ENCODE measurements at regions not wholly inside any gene's neighbourhood (a gene's known extent, or its start where the extent isn't known, plus 50 kb on each side); places are given as distances from the start of the nearest gene placed in this dataset.

DNA sequence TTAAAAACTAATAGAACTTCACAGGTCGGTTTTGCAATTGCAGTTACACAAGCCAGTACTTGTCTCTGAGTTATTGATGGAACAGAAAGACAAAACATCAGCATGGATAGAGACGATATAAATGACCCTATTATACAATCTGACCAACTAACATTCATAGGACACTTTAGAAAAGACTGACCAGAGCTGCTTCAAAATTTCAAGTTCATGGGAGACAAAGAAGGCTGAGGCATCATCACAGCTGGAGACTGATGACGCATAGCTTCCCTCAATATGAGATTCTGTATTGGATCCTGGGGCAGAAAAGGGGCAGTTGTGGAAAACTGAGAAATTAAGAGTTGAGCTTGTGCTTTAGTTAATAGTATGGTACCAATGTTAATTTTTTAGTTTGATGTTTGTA, 174.0 kb downstream of the THBS2 start:
- DNase-seq, result no peak

DNA sequence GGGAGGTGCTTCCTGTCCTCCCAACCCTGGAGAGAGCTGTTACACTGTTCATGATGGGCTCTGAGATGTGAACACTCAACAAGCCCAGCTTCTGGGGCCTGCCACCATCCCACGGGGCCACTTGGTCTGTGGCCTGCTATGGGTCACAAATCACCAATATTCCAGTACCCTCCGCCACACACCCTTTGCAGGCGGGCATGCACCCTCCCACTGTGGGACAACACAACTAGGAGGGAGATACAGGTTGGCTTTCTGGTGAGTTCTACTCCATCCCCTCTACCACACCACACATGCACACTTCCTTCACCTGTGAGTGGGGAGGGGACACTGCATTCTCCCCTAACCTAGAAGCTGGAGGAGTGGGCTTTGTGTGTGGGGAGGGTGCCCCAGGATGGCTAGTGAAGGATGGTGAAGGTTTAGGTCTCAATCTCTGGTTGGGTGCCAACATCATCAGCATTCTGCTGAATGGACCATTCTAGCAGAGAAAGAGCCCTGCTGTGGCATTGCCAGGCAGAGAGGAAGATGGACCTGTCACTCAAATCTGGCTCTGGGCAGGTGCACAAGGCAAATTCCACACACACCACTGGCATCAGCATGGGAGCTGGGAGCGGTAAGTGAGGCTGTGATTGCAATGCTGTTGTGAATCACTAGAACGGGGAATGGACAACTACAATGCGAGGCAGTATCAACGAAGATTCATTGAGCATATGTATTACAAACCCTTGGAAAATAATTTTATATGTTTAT, 175.1 kb downstream of the THBS2 start:
- DNase-seq, result no peak

GRCh38 chr6:169075915-169076654, 177.6 kb downstream of the THBS2 start:
- DNase-seq, result no peak

DNA sequence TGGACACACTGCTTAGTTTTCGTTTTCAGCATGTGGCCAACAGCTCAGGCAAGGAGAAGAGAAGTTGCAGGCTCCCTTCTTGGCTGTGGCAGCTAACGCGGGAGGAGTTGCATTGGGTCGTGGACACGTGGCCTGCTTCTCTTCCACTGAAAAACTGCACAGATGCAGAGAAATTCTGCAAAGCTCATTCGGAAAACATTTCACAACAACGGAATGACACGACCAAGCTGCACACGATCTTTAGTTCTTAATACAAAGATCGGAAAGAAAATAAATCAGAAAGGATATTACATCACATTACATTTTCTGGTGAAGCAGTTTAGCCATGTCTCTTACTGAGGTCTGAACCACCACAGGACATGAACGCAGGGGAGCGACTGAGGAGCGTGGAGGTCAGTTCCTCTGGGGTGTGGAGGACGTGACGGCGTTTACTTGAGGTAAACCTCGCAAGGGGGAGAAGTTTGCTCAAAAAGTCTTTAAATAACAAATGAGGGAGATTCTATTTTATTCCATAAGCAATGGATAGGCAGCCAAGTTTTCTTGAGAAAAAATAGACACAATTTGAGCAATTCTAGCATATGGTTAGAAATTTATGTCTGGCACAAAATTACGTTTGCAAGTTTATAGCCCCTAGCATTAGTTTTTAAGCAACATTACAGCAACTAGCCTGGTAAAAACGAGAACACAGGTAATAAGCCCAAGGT, 178.3 kb downstream of the THBS2 start:
- DNase-seq, result no peak

- no peak for DNase-seq
Measured at GRCh38 chr6:169074526-169074925, 179.1 kb downstream of the THBS2 start.

DNA sequence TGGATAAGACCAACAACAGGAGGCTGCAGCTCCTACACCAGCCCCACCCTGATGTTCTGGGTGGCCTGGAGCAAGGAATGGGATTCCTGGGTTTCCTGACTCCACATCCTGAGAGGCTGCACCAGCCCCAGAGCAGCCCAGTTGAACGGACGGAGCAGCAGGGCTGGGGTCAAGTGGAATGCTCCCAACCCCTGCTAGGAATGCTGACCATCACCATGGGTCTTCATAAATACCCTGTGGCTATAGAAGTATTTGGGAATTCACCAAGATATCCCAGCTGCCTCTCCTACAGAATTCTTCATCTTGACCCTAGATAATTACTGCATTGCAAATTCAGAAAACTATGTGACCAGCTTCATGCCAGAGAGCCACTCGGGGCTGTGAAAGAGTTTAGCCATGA, 180.3 kb downstream of the THBS2 start:
- DNase-seq, result no peak

- DNase-seq, result no peak
Measured at GRCh38 chr6:169072127-169073042, 181.3 kb downstream of the THBS2 start.

DNA sequence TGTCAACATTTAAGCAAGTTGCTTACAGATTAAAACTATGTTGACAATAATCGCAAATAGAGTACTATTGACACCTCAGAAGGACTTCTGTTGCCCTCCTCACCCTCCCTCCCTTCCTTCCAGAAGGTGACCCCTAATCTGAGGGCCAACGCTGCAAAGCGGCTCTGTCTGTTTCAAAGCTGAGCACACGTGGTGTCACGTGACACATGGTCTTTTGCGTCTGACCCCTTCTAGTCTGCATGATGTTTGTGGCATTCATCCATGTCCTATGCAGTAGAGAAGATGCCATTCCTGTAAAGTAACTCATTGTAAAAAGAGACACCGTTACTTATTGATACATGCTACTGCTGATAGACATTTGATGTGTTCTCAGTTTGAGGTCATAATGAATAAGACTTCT, 182.3 kb downstream of the THBS2 start:
- DNase-seq, result no peak

GRCh38 chr6:169070506-169071176, 183.0 kb downstream of the THBS2 start:
- no peak for DNase-seq

- DNase-seq, result no peak
Measured at GRCh38 chr6:169069356-169069755, 184.3 kb downstream of the THBS2 start.

DNA sequence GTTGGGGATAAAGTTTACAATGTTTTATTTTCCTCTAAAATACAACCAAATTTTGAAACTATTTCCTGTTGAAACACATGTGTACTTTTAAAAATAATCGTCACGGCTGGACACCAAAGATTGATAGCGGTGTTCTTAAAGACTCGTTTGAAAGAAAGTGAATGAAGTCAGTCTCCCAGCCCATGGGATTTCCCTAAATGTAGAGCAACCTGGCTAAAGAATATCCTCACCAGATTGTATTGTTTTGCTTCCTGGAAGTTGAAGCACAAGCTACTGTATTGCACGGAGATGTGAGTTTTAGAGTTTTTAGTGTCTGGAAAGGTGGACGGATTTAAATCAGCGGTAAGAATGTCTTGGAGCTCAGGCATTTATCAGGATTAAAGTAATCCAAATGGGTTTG, 189.5 kb downstream of the THBS2 start:
- no peak for DNase-seq

GRCh38 chr6:169062272-169062671, 191.4 kb downstream of the THBS2 start:
- no peak for DNase-seq

GRCh38 chr6:169058634-169059033, 195.0 kb downstream of the THBS2 start:
- no peak for DNase-seq

GRCh38 chr6:169052462-169052861, 201.2 kb downstream of the THBS2 start:
- DNase-seq, result no peak

- DNase-seq, result no peak
Measured at GRCh38 chr6:169051371-169051770, 202.3 kb downstream of the THBS2 start.

DNA sequence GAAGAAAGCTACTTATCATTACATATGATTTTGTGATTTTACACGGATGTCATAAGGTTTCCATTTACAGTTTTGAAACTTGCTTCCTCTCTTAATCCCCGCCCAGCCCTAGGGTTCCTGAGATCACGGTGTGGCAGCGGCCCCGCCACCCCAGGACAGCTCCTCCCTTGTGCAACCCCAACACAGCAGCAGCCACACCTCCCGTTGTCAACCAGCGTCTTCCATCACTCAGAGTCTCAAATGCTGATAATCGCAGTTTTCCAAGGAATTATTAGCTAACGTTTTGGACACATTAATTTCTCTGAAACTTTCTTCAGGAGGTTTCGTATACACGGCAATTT, 204.8 kb downstream of the THBS2 start:
- DNase-seq, result no peak

DNA sequence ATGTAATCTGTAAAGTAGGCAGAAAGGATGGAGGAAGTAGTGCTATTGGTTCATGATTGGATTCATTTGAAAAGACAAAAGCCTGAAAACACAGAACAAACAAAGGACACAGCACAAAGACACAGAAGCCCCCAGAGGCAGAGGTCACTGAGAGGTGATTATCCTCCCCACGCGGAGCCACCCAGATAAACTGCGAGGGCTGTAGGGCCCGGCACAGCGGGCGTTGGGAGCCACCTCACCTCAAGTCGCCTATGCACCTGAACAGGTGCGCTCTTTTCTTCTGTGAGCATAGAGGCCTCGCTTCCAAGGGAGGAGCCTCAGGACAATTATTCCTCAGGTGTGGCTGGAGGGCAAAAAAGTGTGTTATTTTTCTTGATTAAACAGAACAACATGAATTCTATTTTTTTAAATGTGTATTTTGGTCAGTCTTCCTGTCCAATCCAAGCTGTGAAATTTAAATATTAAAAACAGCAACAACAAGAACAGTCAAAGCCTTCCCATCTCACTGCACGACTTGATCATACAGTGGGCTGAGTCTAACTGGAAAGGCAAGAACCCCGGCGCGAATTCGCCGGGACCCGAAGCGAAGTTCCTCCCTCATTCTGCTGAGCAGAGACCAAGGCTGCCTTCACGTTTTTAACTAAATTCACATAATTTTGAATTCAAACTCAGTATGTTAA, 205.3 kb downstream of the THBS2 start:
- no peak for DNase-seq

GRCh38 chr6:169047345-169047744, 206.3 kb downstream of the THBS2 start:
- no peak for DNase-seq

DNA sequence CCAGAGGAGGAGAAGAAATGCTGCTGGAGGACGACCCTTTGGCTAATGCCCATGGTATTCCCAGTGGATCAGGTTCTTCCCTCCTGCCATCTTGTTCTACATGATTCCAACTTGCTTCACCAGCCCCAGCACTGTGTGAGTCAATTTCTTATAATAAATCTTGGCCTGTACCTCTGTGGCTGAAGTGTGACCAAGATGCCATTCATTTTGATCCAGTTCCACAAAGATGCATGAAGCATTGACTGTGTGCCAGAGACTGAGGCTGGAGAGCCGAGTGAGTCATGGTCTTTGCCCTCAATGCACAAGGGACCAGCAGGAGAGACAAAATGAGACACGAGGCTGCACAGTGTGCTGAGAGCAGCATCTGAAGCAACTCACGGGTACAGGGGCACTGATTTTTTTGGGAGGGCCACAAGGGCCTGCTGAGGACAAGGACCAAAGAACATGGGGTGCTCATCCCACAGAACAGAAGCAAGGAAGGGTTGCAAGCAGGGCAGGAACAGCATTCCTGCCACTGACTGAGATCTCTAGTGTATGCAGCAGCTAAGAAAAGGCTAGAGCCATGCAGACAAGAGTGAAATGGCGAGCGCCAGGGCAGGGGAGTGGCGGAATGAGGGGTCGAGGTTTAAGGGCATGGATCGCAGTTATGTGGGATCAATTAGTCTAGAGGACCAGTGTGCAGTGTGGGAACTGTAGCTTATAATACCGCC, 207.0 kb downstream of the THBS2 start:
- no peak for DNase-seq

DNA sequence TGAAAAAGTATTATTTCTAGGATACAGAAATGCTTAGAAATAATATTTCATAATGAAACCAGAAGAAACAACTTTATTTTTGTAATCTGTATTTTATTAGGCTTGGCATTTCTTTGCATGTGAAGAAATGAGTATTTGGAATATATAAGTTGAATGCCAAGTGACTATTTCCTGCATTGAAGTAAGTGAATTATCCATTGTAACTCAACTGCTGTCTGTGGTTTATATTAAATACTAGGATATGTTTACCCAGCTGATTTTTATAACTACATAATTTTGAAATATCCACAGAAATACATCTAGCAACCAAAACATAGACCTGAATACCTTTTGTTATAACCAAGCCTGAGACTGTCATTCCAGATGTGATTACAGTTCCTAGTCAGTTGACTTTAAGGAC, 207.6 kb downstream of the THBS2 start:
- no peak for DNase-seq

GRCh38 chr6:169045486-169045885, 208.2 kb downstream of the THBS2 start:
- DNase-seq, result no peak

All from SIG-M5 (cell line).